ENCODE measurements at regions not wholly inside any gene's neighbourhood (a gene's known extent, or its start where the extent isn't known, plus 50 kb on each side); places are given as distances from the start of the nearest gene placed in this dataset.

DNA sequence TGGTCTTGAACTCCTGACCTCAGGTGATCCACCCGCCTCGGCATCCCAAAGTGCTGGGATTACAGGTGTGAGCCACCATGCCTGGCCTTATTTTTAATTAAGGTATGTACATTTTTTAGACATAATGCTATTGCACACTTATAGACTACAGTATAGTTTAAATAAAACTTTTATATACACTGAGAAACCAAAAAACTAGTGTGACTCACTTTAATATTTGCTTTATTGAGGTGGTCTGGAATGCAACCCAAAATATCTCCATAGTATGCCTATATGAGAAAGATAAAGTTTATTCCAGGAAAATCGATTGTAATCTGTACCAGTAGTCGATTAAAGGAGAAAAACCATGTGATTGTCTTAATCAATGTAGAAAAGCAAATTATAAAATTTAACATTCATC lies 85.5 kb upstream of the ERRFI1 start:
- Histone ChIP-seq H3K9me3 (ENCODE audit: low read depth) (no peaks in the 10 kb centered on the region), H3K27me3 (no peaks in the 10 kb centered on the region), H3K4me1 (ENCODE audit: insufficient read depth) (peaks cover 16% of the 10 kb centered on the region), H3K79me2 (no peaks in the 10 kb centered on the region), H3K4me3 (no peak overlapping the region), H3K27ac (no peak overlapping the region), H4K20me1 (ENCODE audit: insufficient read depth, poor library complexity, severe bottlenecking) (no peaks in the 10 kb centered on the region), H2AFZ (no peak overlapping the region), H3K9me2 (replicated peaks; ENCODE audit: insufficient read depth) (no peaks in the 10 kb centered on the region), H3K4me2 (no peak overlapping the region), H3K36me3 (replicated peaks; ENCODE audit: insufficient read depth, low read depth) (no peaks in the 10 kb centered on the region)
- TF ChIP-seq EZH2 (IDR thresholded peaks at IDR 0.05; ENCODE audit: borderline replicate concordance) = no peak
- no peak for TF ChIP-seq CTCF (IDR thresholded peaks at IDR 0.05; ENCODE audit: poor library complexity)
- no peak for TF ChIP-seq EZH2phosphoT487 (IDR thresholded peaks at IDR 0.05; ENCODE audit: low read depth, severe bottlenecking, unreplicated experiment)
- 96% methylated on average over 4 of the region's 4 CpGs for whole genome bisulfite sequencing (ENCODE audit: low lambda C conversion rate, missing lambda C conversion rate)
- DNase-seq (ENCODE audit: low spot score) = no peak

- 81% methylated on average over 4 of the region's 4 CpGs for WGBS (ENCODE audit: low lambda C conversion rate, missing lambda C conversion rate)
- no peaks in the 10 kb centered on the region for H3K9me3 ChIP-seq (ENCODE audit: low read depth)
- no peaks in the 10 kb centered on the region for H3K9me2 ChIP-seq (replicated peaks; ENCODE audit: insufficient read depth)
- H3K27me3 ChIP-seq = no peaks in the 10 kb centered on the region
- TF ChIP-seq EZH2phosphoT487 (IDR thresholded peaks at IDR 0.05; ENCODE audit: low read depth, severe bottlenecking, unreplicated experiment) = no peak
- no peak for TF ChIP-seq EZH2 (IDR thresholded peaks at IDR 0.05; ENCODE audit: borderline replicate concordance)
- TF ChIP-seq CTCF (IDR thresholded peaks at IDR 0.05; ENCODE audit: poor library complexity) = no peak
- no peaks in the 10 kb centered on the region for H3K79me2 ChIP-seq
- no peaks in the 10 kb centered on the region for H4K20me1 ChIP-seq (ENCODE audit: insufficient read depth, poor library complexity, severe bottlenecking)
- no peak for DNase-seq (ENCODE audit: low spot score)
- H3K4me3 ChIP-seq = no peak overlapping the region
- H3K4me1 ChIP-seq (ENCODE audit: insufficient read depth) = peaks cover 5% of the 10 kb centered on the region
- H2AFZ ChIP-seq = no peak overlapping the region
- H3K4me2 ChIP-seq = no peak overlapping the region
- H3K27ac ChIP-seq = no peak overlapping the region
- H3K36me3 ChIP-seq (replicated peaks; ENCODE audit: insufficient read depth, low read depth) = no peaks in the 10 kb centered on the region
Observed at GRCh38 chr1:8109216-8109615, 83.1 kb upstream of the ERRFI1 start.

- no peaks in the 10 kb centered on the region for H3K79me2 ChIP-seq
- H3K27me3 ChIP-seq = no peaks in the 10 kb centered on the region
- H3K9me3 ChIP-seq (ENCODE audit: low read depth) = no peaks in the 10 kb centered on the region
- H4K20me1 ChIP-seq (ENCODE audit: insufficient read depth, poor library complexity, severe bottlenecking) = no peaks in the 10 kb centered on the region
- WGBS (ENCODE audit: low lambda C conversion rate, missing lambda C conversion rate) = 68% methylated on average over 4 of the region's 4 CpGs
- no peaks in the 10 kb centered on the region for H3K4me1 ChIP-seq (ENCODE audit: insufficient read depth)
- H2AFZ ChIP-seq = no peak overlapping the region
- H3K9me2 ChIP-seq (replicated peaks; ENCODE audit: insufficient read depth) = no peaks in the 10 kb centered on the region
- no peak for TF ChIP-seq CTCF (IDR thresholded peaks at IDR 0.05; ENCODE audit: poor library complexity)
- no peak for TF ChIP-seq EZH2phosphoT487 (IDR thresholded peaks at IDR 0.05; ENCODE audit: low read depth, severe bottlenecking, unreplicated experiment)
- no peak for TF ChIP-seq EZH2 (IDR thresholded peaks at IDR 0.05; ENCODE audit: borderline replicate concordance)
- H3K27ac ChIP-seq = peak overlapping the region; percentile 72
- H3K36me3 ChIP-seq (replicated peaks; ENCODE audit: insufficient read depth, low read depth) = no peaks in the 10 kb centered on the region
- no peak overlapping the region for H3K4me2 ChIP-seq
- H3K4me3 ChIP-seq = no peak overlapping the region
- DNase-seq (ENCODE audit: low spot score) = no peak
Observed at GRCh38 chr1:8107897-8108296, 81.8 kb upstream of the ERRFI1 start.

Data from hepatocyte (in vitro differentiated cells).